Liver (tissue), 8 donors: ENCODE measurements at regions not wholly inside any gene's neighbourhood (a gene's known extent, or its start where the extent isn't known, plus 50 kb on each side); places are given as distances from the start of the nearest gene placed in this dataset.

ENCODE experiments used
- DNase-seq: peaks from one replicate; pipeline ENCODE4 v3.0.0-alpha.2; 2017; ENCODE audit warnings: low spot score
- H3K27ac ChIP-seq, 2 donors: one replicate each; pipeline ENCODE4 v1.7.0; 2013; ENCODE audit warnings: inconsistent platforms in 2 of 2, low read length in 2 of 2, control low read depth in 1 of 2, low read depth in 1 of 2, mild to moderate bottlenecking in 1 of 2
- H3K27me3 ChIP-seq, 4 donors: one replicate each; pipeline versions ENCODE4 v1.6.1 to v1.7.0; 2013; ENCODE audit warnings: low read length in 3 of 4, inconsistent platforms in 1 of 4, mild to moderate bottlenecking in 1 of 4, moderate library complexity in 1 of 4; ENCODE audit not compliant: control insufficient read depth in 4 of 4, insufficient read depth in 4 of 4
- H3K36me3 ChIP-seq, 4 donors: one replicate each; pipeline versions ENCODE4 v1.6.1 to v1.7.0; 2013; ENCODE audit warnings: low read length in 3 of 4, mild to moderate bottlenecking in 3 of 4, low read depth in 1 of 4, moderate library complexity in 1 of 4; ENCODE audit not compliant: control insufficient read depth in 4 of 4, insufficient read depth in 3 of 4
- H3K4me1 ChIP-seq, 4 donors: one replicate each; pipeline versions ENCODE4 v1.6.1 to v1.7.0; 2013; ENCODE audit warnings: low read length in 3 of 4, mild to moderate bottlenecking in 3 of 4, moderate library complexity in 1 of 4; ENCODE audit not compliant: control insufficient read depth in 4 of 4, insufficient read depth in 4 of 4
- H3K4me3 ChIP-seq, 3 donors: one replicate each; pipeline versions ENCODE4 v1.6.1 to v1.7.0; 2013; ENCODE audit warnings: low read length in 3 of 3, control low read depth in 1 of 3, low read depth in 1 of 3, mild to moderate bottlenecking in 1 of 3
- H3K9ac ChIP-seq, 2 donors: one replicate each; pipeline ENCODE4 v1.7.0; 2013; ENCODE audit warnings: low read length in 2 of 2, mild to moderate bottlenecking in 2 of 2, moderate library complexity in 2 of 2, control low read depth in 1 of 2, low read depth in 1 of 2
- H3K9me3 ChIP-seq, 4 donors: one replicate each; pipeline versions ENCODE4 v1.6.1 to v1.7.0; 2013; ENCODE audit warnings: low read length in 3 of 4; ENCODE audit not compliant: control insufficient read depth in 4 of 4
- ATF3 ChIP-seq: IDR thresholded peaks from 2 replicates; pipeline ENCODE4 v1.6.1; 2016; ENCODE audit warnings: antibody characterized with exemption
- CTCF ChIP-seq: fragments of 150-350 bp; IDR thresholded peaks from 2 replicates; pipeline ENCODE4 v1.5.1; 2017; ENCODE audit warnings: improper control_type of control experiment, low read depth, low read length; ENCODE audit not compliant: missing input control
- FOXA2 ChIP-seq: IDR thresholded peaks from 2 replicates; pipeline ENCODE4 v1.6.1; 2016; ENCODE audit warnings: antibody characterized with exemption
- MAX ChIP-seq: IDR thresholded peaks from 2 replicates; pipeline ENCODE4 v1.6.1; 2016; ENCODE audit warnings: antibody characterized with exemption
- NR2F2 ChIP-seq: IDR thresholded peaks from 2 replicates; pipeline ENCODE4 v1.6.1; 2016; ENCODE audit warnings: antibody characterized with exemption
- RAD21 ChIP-seq, 2 donors: IDR thresholded peaks; 2 replicates each; pipeline ENCODE4 v1.6.1; 2016; ENCODE audit warnings: antibody characterized with exemption in 2 of 2, mild to moderate bottlenecking in 2 of 2
- REST ChIP-seq: IDR thresholded peaks from 2 replicates; pipeline ENCODE4 v1.6.1; 2016; ENCODE audit warnings: antibody characterized with exemption, mild to moderate bottlenecking
- TAF1 ChIP-seq: conservative IDR thresholded peaks from 2 replicates; pipeline ENCODE4 v1.6.1; 2016; ENCODE audit warnings: antibody characterized with exemption, mild to moderate bottlenecking
- YY1 ChIP-seq: IDR thresholded peaks from 2 replicates; pipeline ENCODE4 v1.6.1; 2016; ENCODE audit warnings: antibody characterized with exemption, mild to moderate bottlenecking
- WGBS: extraction: QIAGEN DNeasy Blood & Tissue Kit; methylation state at CpG from one replicate; pipeline ENCODE4 v1.1.7; 2013; 5-methylcytosine and 5-hydroxymethylcytosine counted together
- donor health status: healthy.
- donor health status: healthy.
- donor health status: healthy.
- donor health status: healthy.
- donor health status: healthy.

- H3K9me3 ChIP-seq: no peaks in the 10 kb centered on the region
- H3K36me3 ChIP-seq: no peaks in the 10 kb centered on the region
- no peaks in the 10 kb centered on the region for H3K4me1 ChIP-seq
- no peak for TF ChIP-seq FOXA2
- no peak for TF ChIP-seq MAX
- TF ChIP-seq TAF1: no peak
- no peak for TF ChIP-seq YY1
- no peak for TF ChIP-seq RAD21 (IDR thresholded peaks at IDR 0.05)
- TF ChIP-seq ATF3: no peak
- TF ChIP-seq REST: no peak
- TF ChIP-seq NR2F2: no peak
- TF ChIP-seq CTCF: no peak
- no peak overlapping the region for H3K9ac ChIP-seq
- no peak for DNase-seq
- H3K27ac ChIP-seq: no peak overlapping the region
- peaks cover 0 to 4% (median 0%) of the 10 kb centered on the region in 4 donors for H3K27me3 ChIP-seq
- no peak overlapping the region for H3K4me3 ChIP-seq
- WGBS: 46% methylated on average over 13 of the region's 13 CpGs
Measured at GRCh38 chr1:18580691-18581419, 49.8 kb upstream of the PAX7 start.
